Large intestine (tissue), 3 donors: ENCODE measurements at regions not wholly inside any gene's neighbourhood (a gene's known extent, or its start where the extent isn't known, plus 50 kb on each side); places are given as distances from the start of the nearest gene placed in this dataset.
"Not testable (repeated sequence)": the region's sequence is repeated elsewhere in the genome, so short reads cannot be mapped to it uniquely, and the experiment has no call there.

Source experiments
- DNase-seq, 2 donors: peaks; one replicate each; pipeline versions ENCODE4 v3.0.0 to v3.0.0-alpha.2; 2013
- H3K27ac ChIP-seq: one replicate; pipeline ENCODE4 v1.5.1; 2013; ENCODE audit warnings: low read length
- H3K27me3 ChIP-seq: 2 replicates; pipeline ENCODE4 v1.6.1; 2013; ENCODE audit warnings: low read length; ENCODE audit not compliant: control insufficient read depth, insufficient read depth
- H3K36me3 ChIP-seq: 2 replicates; pipeline ENCODE4 v1.6.1; 2013; ENCODE audit warnings: low read length; ENCODE audit not compliant: control insufficient read depth, insufficient read depth
- H3K4me1 ChIP-seq: one replicate; pipeline ENCODE4 v1.6.1; 2013; ENCODE audit warnings: low read length; ENCODE audit not compliant: control insufficient read depth, insufficient read depth
- H3K4me3 ChIP-seq: one replicate; pipeline ENCODE4 v1.5.1; 2013; ENCODE audit warnings: low read length
- H3K9me3 ChIP-seq: one replicate; pipeline ENCODE4 v1.6.1; 2013; ENCODE audit warnings: mild to moderate bottlenecking, low read depth, low read length, moderate library complexity; ENCODE audit not compliant: control insufficient read depth
- WGBS: methylation state at CpG from one replicate; pipeline ENCODE4 v1.1.5; 2013; ENCODE audit warnings: low lambda C conversion rate; ENCODE audit not compliant: insufficient coverage; 5-methylcytosine and 5-hydroxymethylcytosine counted together

DNA sequence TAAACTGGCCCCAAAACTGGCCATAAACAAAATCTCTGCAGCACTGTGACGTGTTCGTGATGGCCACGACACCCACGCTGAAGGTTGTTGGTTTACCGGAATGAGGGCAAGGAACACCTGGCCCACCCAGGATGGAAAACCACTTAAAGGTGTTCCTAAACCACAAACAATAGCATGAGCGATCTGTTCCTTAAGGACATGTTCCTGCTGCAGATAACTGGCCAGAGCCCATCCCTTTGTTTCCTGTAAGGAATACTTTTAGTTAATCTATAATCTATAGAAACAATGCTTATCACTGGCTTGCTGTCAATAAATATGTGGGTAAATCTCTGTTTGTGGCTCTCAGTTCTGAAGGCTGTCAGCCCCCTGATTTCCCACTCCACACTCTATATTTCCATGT lies 305.2 kb upstream of the RPS23 start:
- H3K27ac ChIP-seq, H3K27me3 ChIP-seq, H3K36me3 ChIP-seq, DNase-seq, H3K9me3 ChIP-seq, H3K4me3 ChIP-seq: not testable (repeated sequence)
- peaks cover 13% of the 10 kb centered on the region for H3K4me1 ChIP-seq
- no CpG with 5 or more reads among the region's 6 CpGs for WGBS

DNA sequence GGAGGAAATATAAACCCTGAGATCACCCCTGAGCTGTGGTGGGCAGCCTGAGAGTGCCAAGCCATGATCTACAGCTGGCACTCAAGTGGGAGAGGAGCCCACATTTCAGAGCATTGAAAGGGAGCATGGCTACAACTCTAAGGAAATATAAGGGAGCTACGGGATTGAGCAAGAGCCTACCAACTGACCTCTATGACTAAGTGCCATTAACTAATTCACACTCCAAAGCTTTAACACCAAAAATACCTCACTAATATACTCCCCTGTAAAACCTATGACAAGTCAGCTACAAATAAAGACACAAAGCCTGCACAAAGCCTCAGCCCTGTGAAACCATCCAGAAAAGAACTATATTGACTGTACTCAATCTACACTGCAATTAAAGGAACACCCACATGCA lies 286.8 kb upstream of the RPS23 start:
- Histone ChIP-seq H3K36me3 (no peaks in the 10 kb centered on the region), H3K27me3 (no peaks in the 10 kb centered on the region), H3K9me3 (no peaks in the 10 kb centered on the region), H3K4me1 (no peaks in the 10 kb centered on the region), H3K4me3 (no peak overlapping the region), H3K27ac (no peak overlapping the region)
- peak in 1 of 2 donors; percentile 13 for DNase-seq
- no CpG with 5 or more reads among the region's 1 CpG for WGBS

DNA sequence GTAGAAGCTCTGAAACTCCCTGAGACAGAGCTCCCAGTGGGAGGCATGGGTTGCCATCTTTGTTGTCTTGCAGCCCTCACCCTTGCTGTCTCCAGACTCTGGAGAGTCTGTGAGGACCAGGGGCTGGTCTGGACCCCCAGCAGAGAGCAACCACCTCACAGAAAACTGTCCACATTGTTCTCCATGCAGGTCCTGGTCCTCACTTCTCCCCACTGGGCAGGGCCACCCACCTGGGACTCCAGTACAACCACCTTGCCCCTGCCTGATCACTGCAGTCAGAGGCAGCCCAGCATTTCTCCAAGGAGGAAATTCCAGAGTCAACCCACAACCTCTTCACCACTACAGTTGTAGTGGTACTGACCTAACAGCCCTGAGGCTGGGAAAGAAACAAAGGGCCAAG lies 285.6 kb upstream of the RPS23 start:
- H3K27me3 ChIP-seq = no peaks in the 10 kb centered on the region
- no peaks in the 10 kb centered on the region for H3K4me1 ChIP-seq
- DNase-seq = no peak
- H3K27ac ChIP-seq = no peak overlapping the region
- H3K4me3 ChIP-seq = no peak overlapping the region
- H3K9me3 ChIP-seq = no peaks in the 10 kb centered on the region
- no peaks in the 10 kb centered on the region for H3K36me3 ChIP-seq

GRCh38 chr5:82562696-82563240 lies 284.6 kb upstream of the RPS23 start:
- no peaks in the 10 kb centered on the region for H3K9me3 ChIP-seq
- H3K4me3 ChIP-seq = no peak overlapping the region
- H3K4me1 ChIP-seq = no peaks in the 10 kb centered on the region
- no peak for DNase-seq
- no peak overlapping the region for H3K27ac ChIP-seq
- H3K36me3 ChIP-seq = no peaks in the 10 kb centered on the region
- no peaks in the 10 kb centered on the region for H3K27me3 ChIP-seq
- no CpG with 5 or more reads among the region's 6 CpGs for WGBS

DNA sequence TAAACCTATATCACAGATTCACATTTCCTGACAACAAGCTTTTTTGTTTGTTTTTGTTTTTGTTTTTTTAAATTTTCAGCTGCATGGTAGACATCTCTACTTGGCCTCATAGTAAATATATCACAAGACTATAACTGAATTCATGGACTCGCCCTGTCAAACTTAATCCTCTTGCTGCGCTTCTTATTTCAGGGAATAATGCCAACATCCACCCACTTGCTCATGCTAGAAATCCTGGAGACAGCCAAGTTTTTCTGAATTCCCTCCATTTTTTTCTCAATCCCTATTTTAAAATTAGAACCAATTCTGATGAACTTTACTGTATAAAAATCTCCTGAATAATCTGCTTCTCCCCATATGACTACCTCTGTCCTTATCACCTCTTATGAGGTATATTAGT lies 283.6 kb upstream of the RPS23 start:
- no peaks in the 10 kb centered on the region for H3K36me3 ChIP-seq
- no peaks in the 10 kb centered on the region for H3K9me3 ChIP-seq
- no peak overlapping the region for H3K27ac ChIP-seq
- no peaks in the 10 kb centered on the region for H3K27me3 ChIP-seq
- DNase-seq = no peak
- WGBS = 63% methylated on average over 1 of the region's 2 CpGs
- no peak overlapping the region for H3K4me3 ChIP-seq
- no peaks in the 10 kb centered on the region for H3K4me1 ChIP-seq

- Histone ChIP-seq H3K27ac (no peak overlapping the region), H3K27me3 (no peaks in the 10 kb centered on the region), H3K9me3 (no peaks in the 10 kb centered on the region), H3K4me3 (no peak overlapping the region), H3K36me3 (no peaks in the 10 kb centered on the region), H3K4me1 (no peaks in the 10 kb centered on the region)
- no peak for DNase-seq
- WGBS = no CpG with 5 or more reads among the region's 1 CpG
Observed at GRCh38 chr5:82560969-82561368, 282.8 kb upstream of the RPS23 start.

- Histone ChIP-seq H3K9me3 (no peaks in the 10 kb centered on the region), H3K4me1 (no peaks in the 10 kb centered on the region), H3K27ac (no peak overlapping the region), H3K4me3 (no peak overlapping the region), H3K27me3 (no peaks in the 10 kb centered on the region), H3K36me3 (no peaks in the 10 kb centered on the region)
- WGBS = 100% methylated on average over 1 of the region's 4 CpGs
- no peak for DNase-seq
Observed at GRCh38 chr5:82560561-82560960, 282.4 kb upstream of the RPS23 start.

DNA sequence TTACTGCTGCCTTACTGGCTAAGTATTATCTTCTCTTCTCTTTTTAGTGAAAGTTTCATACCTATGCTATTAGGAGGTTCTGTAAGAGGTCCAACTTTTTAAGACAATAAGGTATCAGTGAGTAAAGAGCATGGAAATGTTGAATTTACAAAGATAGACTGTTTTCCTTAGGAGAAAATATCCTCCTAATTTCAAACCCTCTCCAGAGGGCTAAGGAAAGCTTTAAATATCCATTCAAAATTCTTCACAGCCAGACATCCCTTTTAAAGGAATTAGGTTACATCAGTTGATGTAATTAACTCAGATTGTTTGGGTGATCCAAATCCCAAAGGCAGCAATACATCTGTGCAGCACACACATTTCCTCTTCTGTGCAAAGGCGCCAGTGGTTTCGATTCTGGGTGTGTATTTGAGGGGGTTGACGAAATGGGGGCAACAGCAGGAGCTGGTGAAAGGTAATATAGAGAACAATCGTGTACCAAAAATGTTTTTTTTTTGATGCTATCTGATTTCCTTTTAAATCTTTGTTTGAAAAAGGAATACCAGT lies 273.8 kb upstream of the RPS23 start:
- DNase-seq = no peak
- WGBS = 94% methylated on average over 3 of the region's 4 CpGs
- Histone ChIP-seq H3K27ac (no peak overlapping the region), H3K9me3 (no peaks in the 10 kb centered on the region), H3K36me3 (no peaks in the 10 kb centered on the region), H3K4me1 (no peaks in the 10 kb centered on the region), H3K27me3 (no peaks in the 10 kb centered on the region), H3K4me3 (no peak overlapping the region)

- Histone ChIP-seq H3K27me3 (no peaks in the 10 kb centered on the region), H3K9me3 (no peaks in the 10 kb centered on the region), H3K27ac (no peak overlapping the region), H3K4me3 (no peak overlapping the region), H3K4me1 (no peaks in the 10 kb centered on the region), H3K36me3 (no peaks in the 10 kb centered on the region)
- DNase-seq = no peak
Observed at GRCh38 chr5:82551192-82551591, 273.0 kb upstream of the RPS23 start.

DNA sequence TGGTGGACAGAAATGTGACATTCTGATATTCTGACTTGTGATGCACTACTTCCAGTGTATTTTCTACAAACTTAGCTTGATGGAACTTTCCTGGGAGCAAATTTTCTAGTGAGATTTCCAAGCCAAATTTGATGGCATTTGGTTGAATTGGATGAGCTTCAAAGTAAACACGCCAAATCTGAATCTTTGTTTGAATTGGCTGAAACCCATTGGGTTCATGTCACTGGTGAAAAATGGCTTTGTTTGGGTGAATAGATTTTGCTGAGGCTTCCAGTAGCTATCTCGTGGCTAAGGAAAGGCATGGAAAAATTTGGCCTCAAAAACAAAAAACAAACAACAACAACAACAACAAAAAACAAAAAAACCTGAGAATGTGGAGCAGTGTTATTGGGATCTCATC lies 271.1 kb upstream of the RPS23 start:
- no peaks in the 10 kb centered on the region for H3K36me3 ChIP-seq
- H3K4me1 ChIP-seq = no peaks in the 10 kb centered on the region
- no peak overlapping the region for H3K4me3 ChIP-seq
- 100% methylated on average over 1 of the region's 2 CpGs for WGBS
- DNase-seq = no peak
- no peaks in the 10 kb centered on the region for H3K27me3 ChIP-seq
- H3K27ac ChIP-seq = no peak overlapping the region
- H3K9me3 ChIP-seq = no peaks in the 10 kb centered on the region

GRCh38 chr5:82544004-82544403 lies 265.9 kb upstream of the RPS23 start:
- Histone ChIP-seq H3K4me1 (no peaks in the 10 kb centered on the region), H3K9me3 (no peaks in the 10 kb centered on the region), H3K27me3 (no peaks in the 10 kb centered on the region), H3K27ac (no peak overlapping the region), H3K4me3 (no peak overlapping the region), H3K36me3 (no peaks in the 10 kb centered on the region)
- WGBS = 50% methylated on average over 1 of the region's 1 CpG
- no peak for DNase-seq
